Neural crest cell (in vitro differentiated cells): ENCODE measurements at regions not wholly inside any gene's neighbourhood (a gene's known extent, or its start where the extent isn't known, plus 50 kb on each side); places are given as distances from the start of the nearest gene placed in this dataset.

Experiments used
- DNase-seq: peaks from one replicate; pipeline ENCODE4 v3.0.0; 2021; ENCODE audit warnings: low read depth, mixed read lengths, low spot score
- H3K27ac Mint-ChIP-seq: one replicate; pipeline ENCODE4 v1.8.0; 2021; ENCODE audit warnings: mild to moderate bottlenecking, mixed read lengths; ENCODE audit not compliant: unreplicated experiment
- H3K27me3 Mint-ChIP-seq: 2 replicates; pipeline ENCODE4 v1.8.0; 2021; ENCODE audit warnings: low read depth, mild to moderate bottlenecking, mixed read lengths
- H3K36me3 Mint-ChIP-seq: 2 replicates; pipeline ENCODE4 v1.8.0; 2021; ENCODE audit warnings: low read depth, mild to moderate bottlenecking, mixed read lengths
- H3K4me1 Mint-ChIP-seq: 2 replicates; pipeline ENCODE4 v1.8.0; 2021; ENCODE audit warnings: mixed read lengths
- H3K4me3 Mint-ChIP-seq: one replicate; pipeline ENCODE4 v1.8.0; 2021; ENCODE audit warnings: mild to moderate bottlenecking, mixed read lengths
- H3K9me3 Mint-ChIP-seq: 2 replicates; pipeline ENCODE4 v1.8.0; 2021; ENCODE audit warnings: mixed read lengths
- TF ChIP-seq, protein P1 (sequence below): fragments of 200-600 bp; sonication (generic); conservative IDR thresholded peaks from 2 replicates; pipeline ENCODE4 v1.5.0; 2021; ENCODE audit warnings: antibody characterized with exemption, mild to moderate bottlenecking

DNA sequence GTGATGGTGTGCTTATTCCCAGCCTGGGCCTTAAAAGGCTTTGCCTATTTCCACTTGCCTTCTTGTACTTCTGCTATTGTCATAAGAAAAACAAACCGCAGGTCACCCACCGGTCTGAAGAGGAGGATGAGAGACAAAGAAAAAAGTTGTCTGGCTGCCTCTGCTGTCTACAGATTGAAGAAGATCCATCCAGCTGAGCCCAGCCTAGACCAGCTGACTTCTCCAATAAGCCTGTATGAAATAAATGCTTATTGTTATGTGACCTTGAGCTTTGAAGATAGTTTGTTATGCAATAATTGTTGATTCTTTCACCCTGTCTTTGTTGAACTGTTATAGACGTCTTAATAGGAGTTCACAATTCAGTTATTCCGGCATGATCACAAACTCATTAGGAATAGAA, 223.8 kb upstream of the PRSS16 start:
- Mint-ChIP-seq H3K36me3 (peaks cover 6% of the 10 kb centered on the region), H3K4me3 (no peak overlapping the region), H3K9me3 (no peaks in the 10 kb centered on the region), H3K27ac (no peak overlapping the region), H3K27me3 (peaks cover 34% of the 10 kb centered on the region), H3K4me1 (peaks cover 17% of the 10 kb centered on the region)
- no peak for DNase-seq
- TF ChIP-seq, protein P1, sequence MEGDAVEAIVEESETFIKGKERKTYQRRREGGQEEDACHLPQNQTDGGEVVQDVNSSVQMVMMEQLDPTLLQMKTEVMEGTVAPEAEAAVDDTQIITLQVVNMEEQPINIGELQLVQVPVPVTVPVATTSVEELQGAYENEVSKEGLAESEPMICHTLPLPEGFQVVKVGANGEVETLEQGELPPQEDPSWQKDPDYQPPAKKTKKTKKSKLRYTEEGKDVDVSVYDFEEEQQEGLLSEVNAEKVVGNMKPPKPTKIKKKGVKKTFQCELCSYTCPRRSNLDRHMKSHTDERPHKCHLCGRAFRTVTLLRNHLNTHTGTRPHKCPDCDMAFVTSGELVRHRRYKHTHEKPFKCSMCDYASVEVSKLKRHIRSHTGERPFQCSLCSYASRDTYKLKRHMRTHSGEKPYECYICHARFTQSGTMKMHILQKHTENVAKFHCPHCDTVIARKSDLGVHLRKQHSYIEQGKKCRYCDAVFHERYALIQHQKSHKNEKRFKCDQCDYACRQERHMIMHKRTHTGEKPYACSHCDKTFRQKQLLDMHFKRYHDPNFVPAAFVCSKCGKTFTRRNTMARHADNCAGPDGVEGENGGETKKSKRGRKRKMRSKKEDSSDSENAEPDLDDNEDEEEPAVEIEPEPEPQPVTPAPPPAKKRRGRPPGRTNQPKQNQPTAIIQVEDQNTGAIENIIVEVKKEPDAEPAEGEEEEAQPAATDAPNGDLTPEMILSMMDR: no peak

DNA sequence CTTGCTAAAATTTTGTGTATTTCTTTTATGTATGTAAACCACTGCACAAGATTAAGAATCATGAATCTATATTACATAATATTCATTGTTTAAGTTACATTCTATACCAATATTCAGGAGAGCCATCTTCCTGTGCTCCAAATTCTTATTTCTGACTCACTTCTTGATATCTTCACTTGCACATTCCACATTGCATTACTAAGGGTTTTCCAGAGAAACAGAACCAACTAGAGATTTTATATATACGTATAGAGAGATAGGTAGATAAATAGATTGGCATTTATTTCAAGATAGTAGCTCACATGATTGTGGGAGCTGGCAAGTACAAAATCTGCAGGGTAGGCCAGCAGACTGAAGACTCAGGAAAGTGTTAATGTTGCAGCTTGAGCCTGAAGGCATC, 222.2 kb upstream of the PRSS16 start:
- Mint-ChIP-seq H3K4me3 (no peak overlapping the region), H3K4me1 (peaks cover 2% of the 10 kb centered on the region)

DNA sequence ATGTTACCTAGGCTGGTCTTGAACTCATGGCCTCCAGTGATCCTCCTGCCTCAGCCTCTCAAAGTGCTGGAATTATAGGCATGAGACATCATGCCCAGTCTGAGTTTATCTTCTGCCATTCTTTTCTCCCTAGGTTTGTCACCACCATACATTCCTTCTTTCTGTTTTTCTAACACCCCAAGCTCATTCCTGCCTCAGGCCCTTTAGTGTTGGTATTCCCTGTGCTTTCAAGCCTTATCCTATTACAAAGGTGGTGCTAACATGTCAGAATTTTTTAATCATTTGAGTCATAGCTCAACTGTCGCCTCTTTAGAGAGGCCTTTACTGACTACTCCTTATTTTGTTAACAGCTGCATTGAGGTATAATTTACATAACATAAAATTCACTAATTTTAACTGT, 221.1 kb upstream of the PRSS16 start:
- H3K36me3 Mint-ChIP-seq: no peaks in the 10 kb centered on the region
- no peak overlapping the region for H3K4me3 Mint-ChIP-seq
- TF ChIP-seq, protein P1: no peak
- no peak for DNase-seq
- no peaks in the 10 kb centered on the region for H3K9me3 Mint-ChIP-seq
- peaks cover 24% of the 10 kb centered on the region for H3K27me3 Mint-ChIP-seq
- no peaks in the 10 kb centered on the region for H3K4me1 Mint-ChIP-seq
- no peak overlapping the region for H3K27ac Mint-ChIP-seq

More for the DNA sequence above, 222.2 kb upstream of the PRSS16 start:
- no peak overlapping the region for H3K27ac Mint-ChIP-seq
- TF ChIP-seq, protein P1: no peak
- no peaks in the 10 kb centered on the region for H3K36me3 Mint-ChIP-seq
- no peak for DNase-seq
- H3K27me3 Mint-ChIP-seq: peaks cover 30% of the 10 kb centered on the region
- H3K9me3 Mint-ChIP-seq: no peaks in the 10 kb centered on the region

DNA sequence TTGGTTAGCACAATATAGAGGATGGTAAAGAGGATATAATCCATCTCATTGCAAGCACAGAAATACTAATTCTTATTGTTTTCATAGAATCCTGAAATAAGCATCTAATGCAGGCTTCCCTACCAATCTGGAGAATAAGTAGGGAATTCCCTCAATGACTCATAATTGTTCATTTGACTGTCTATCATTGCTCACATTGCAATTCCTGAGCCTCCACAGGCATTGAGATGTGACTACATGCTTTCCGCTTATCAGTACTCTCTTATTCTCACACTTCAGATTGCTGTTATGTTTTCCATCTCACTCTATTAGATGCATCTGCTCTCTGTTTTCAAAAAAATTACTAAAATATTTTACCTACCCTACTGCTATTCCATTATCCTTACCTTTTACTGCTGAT, 216.2 kb upstream of the PRSS16 start:
- Mint-ChIP-seq H3K27me3 (peaks cover 32% of the 10 kb centered on the region), H3K4me3 (no peak overlapping the region), H3K27ac (no peak overlapping the region), H3K36me3 (no peaks in the 10 kb centered on the region), H3K9me3 (no peaks in the 10 kb centered on the region), H3K4me1 (no peaks in the 10 kb centered on the region)
- TF ChIP-seq, protein P1: no peak
- no peak for DNase-seq

DNA sequence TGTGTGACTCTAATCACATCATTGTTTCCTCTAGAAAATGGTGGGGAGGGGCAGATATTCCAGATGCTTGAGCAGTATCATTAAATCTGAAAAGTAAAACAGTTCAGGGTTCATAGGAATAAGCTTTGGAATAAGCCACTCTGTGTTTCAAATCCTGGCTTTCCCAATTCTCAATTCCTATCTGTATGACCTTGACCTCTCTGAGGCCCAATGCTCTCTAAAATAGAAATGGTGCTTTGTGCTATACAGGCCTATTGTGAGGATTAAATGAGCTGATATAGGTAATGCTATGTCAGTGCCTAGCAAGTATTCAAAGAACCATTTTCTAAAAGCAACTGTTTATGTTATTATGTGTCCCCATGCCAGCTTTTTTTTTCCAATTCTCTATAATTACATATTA, 209.0 kb upstream of the PRSS16 start:
- Mint-ChIP-seq H3K27me3 (peaks cover 35% of the 10 kb centered on the region), H3K27ac (no peak overlapping the region), H3K4me1 (no peaks in the 10 kb centered on the region), H3K4me3 (no peak overlapping the region), H3K9me3 (peaks cover 4% of the 10 kb centered on the region), H3K36me3 (no peaks in the 10 kb centered on the region)
- DNase-seq: no peak
- TF ChIP-seq, protein P1: no peak
